ENCODE measurements at regions not wholly inside any gene's neighbourhood (a gene's known extent, or its start where the extent isn't known, plus 50 kb on each side); places are given as distances from the start of the nearest gene placed in this dataset.

- DNase-seq (ENCODE audit: low spot score) (no peak), ATAC-seq (ENCODE audit: insufficient number of reproducible peaks, low FRiP score, low read depth) (no peak)
- no peaks in the 10 kb centered on the region for H3K27me3 ChIP-seq (replicated peaks; ENCODE audit: insufficient read depth)
- H3K4me3 ChIP-seq: no peak overlapping the region
- H3K9me3 ChIP-seq: no peaks in the 10 kb centered on the region
- H3K4me1 ChIP-seq (ENCODE audit: control insufficient read depth in 1 of 2, low read depth in 2 of 2): no peaks in the 10 kb centered on the region
- H3K27ac ChIP-seq: no peak overlapping the region
- no peaks in the 10 kb centered on the region for H3K36me3 ChIP-seq
- no peak for TF ChIP-seq CTCF (IDR thresholded peaks at IDR 0.05)
Measured at GRCh38 chr5:117055517-117055916, 480.9 kb upstream of the SEMA6A start.

- ATAC-seq (ENCODE audit: insufficient number of reproducible peaks, low FRiP score, low read depth): no peak
- Histone ChIP-seq H3K4me1 (ENCODE audit: control insufficient read depth in 1 of 2, low read depth in 2 of 2) (no peaks in the 10 kb centered on the region), H3K36me3 (no peaks in the 10 kb centered on the region), H3K4me3 (no peak overlapping the region), H3K27ac (no peak overlapping the region), H3K9me3 (no peaks in the 10 kb centered on the region), H3K27me3 (replicated peaks; ENCODE audit: insufficient read depth) (no peaks in the 10 kb centered on the region)
- no peak for DNase-seq (ENCODE audit: low spot score)
- TF ChIP-seq CTCF (IDR thresholded peaks at IDR 0.05): no peak
Measured at GRCh38 chr5:117054911-117055310, 480.3 kb upstream of the SEMA6A start.

DNA sequence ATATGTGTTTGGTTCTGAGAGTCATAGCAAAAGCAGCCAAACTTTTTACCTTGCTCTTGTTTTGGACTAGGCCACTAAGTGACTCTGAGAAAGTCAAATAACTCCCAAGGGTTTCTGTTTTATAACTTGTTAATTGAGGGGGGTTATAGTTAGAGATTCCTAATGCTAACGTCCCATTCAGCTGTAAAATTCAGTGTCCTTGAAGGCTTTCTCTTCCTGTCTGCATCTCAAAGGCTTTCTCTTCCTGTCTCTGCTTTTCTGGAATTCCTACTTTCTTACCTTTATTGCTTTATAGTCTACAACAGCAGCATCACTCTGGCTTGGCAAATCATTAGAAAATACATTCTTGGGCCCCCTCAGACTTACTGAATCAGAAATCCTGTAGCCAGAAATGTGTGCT lies 479.5 kb upstream of the SEMA6A start:
- Histone ChIP-seq H3K9me3 (no peaks in the 10 kb centered on the region), H3K27ac (no peak overlapping the region), H3K27me3 (replicated peaks; ENCODE audit: insufficient read depth) (no peaks in the 10 kb centered on the region), H3K4me1 (ENCODE audit: control insufficient read depth in 1 of 2, low read depth in 2 of 2) (no peaks in the 10 kb centered on the region), H3K4me3 (no peak overlapping the region), H3K36me3 (no peaks in the 10 kb centered on the region)
- TF ChIP-seq CTCF (IDR thresholded peaks at IDR 0.05): no peak
- ATAC-seq (ENCODE audit: insufficient number of reproducible peaks, low FRiP score, low read depth): no peak
- no peak for DNase-seq (ENCODE audit: low spot score)

DNA sequence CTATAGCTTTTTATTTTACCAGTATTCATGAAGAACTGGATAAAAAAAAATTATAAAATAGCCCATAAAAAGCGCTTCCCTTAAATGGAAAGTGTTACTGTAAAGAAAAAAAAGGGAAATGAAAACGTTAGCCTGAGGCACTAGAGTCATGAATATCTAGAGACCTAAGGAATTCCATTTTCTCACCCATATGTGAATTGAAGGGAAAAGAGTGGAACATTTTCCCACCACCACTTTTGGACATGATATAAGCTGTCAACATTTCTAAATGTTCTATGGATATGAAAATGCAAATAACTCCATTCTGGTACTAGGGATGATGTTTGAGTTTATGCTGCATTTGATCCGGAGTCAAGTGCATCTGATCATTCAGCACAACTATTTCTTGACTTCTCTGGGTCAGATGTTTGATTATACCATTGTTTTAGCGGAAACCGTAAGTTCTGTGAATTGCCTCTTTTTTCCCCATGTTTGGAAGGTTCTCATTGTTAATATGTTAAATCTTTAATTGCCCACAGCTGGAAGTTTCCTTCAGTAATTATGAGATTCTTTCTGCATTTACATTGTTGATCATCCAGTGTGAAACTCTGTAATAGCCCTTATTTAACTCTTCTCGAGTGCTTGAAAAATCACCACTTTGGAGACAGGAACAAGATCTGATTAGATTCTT lies 467.4 kb upstream of the SEMA6A start:
- no peak for TF ChIP-seq CTCF (IDR thresholded peaks at IDR 0.05)
- H3K4me1 ChIP-seq (ENCODE audit: control insufficient read depth in 1 of 2, low read depth in 2 of 2): no peaks in the 10 kb centered on the region
- H3K36me3 ChIP-seq: no peaks in the 10 kb centered on the region
- H3K27me3 ChIP-seq (replicated peaks; ENCODE audit: insufficient read depth): no peaks in the 10 kb centered on the region
- no peak overlapping the region for H3K27ac ChIP-seq
- DNase-seq (ENCODE audit: low spot score) (no peak), ATAC-seq (ENCODE audit: insufficient number of reproducible peaks, low FRiP score, low read depth) (no peak)
- no peak overlapping the region for H3K4me3 ChIP-seq
- no peaks in the 10 kb centered on the region for H3K9me3 ChIP-seq

DNA sequence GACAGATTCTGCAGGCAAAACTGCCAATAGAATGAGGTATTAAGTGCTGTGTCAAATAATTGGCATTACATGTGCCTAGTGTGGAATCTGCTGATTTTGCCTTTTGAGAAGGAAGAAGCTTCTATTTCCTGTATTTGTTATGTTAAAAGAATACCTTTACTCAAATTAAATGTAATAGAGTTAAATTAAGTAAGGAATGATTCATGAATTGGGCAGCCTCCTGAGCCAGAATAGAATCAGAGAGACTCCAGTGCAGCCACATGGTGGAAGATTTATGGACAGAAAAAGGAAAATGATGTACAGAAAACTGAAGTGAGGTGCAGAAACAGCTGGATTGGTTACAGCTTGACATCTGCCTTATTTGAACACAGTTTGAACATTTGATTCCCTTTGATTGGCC lies 464.4 kb upstream of the SEMA6A start:
- TF ChIP-seq CTCF (IDR thresholded peaks at IDR 0.05): no peak
- no peak overlapping the region for H3K4me3 ChIP-seq
- ATAC-seq (ENCODE audit: insufficient number of reproducible peaks, low FRiP score, low read depth) (no peak), DNase-seq (ENCODE audit: low spot score) (no peak)
- H3K27me3 ChIP-seq (replicated peaks; ENCODE audit: insufficient read depth): no peaks in the 10 kb centered on the region
- H3K9me3 ChIP-seq: no peaks in the 10 kb centered on the region
- no peaks in the 10 kb centered on the region for H3K4me1 ChIP-seq (ENCODE audit: control insufficient read depth in 1 of 2, low read depth in 2 of 2)
- no peak overlapping the region for H3K27ac ChIP-seq
- no peaks in the 10 kb centered on the region for H3K36me3 ChIP-seq

Measured in thoracic aorta (tissue), 2 donors.